B cell (primary cell): ENCODE measurements at regions not wholly inside any gene's neighbourhood (a gene's known extent, or its start where the extent isn't known, plus 50 kb on each side); places are given as distances from the start of the nearest gene placed in this dataset.

ENCODE experiments used
- ATAC-seq: fragments of 200-7000 bp; cut with Tn5 transposase; one replicate; pipeline ENCODE4 v1.10.0; 2021; ENCODE audit warnings: low read depth, mild to moderate bottlenecking, moderate number of reproducible peaks, moderate library complexity
- CTCF ChIA-PET: fragments of 350-600 bp; sonication (Branson Sonifier 250); formaldehyde crosslinking; loops from one replicate; lab custom pipeline; 2021; ENCODE audit warnings: antibody characterized with exemption, inconsistent platforms; lab: Charles Lee
- POLR2A ChIA-PET: fragments of 350-600 bp; sonication (Branson Sonifier 250); formaldehyde crosslinking; loops from one replicate; lab custom pipeline; 2021; ENCODE audit warnings: antibody characterized with exemption; lab: Charles Lee
- DNase-seq: peaks from one replicate; pipeline ENCODE4 v3.0.0; 2013
- H2AFZ ChIP-seq: 2 replicates; pipeline ENCODE4 v1.6.1; 2012; ENCODE audit warnings: mild to moderate bottlenecking, low read depth, low read length; ENCODE audit not compliant: insufficient read depth, poor library complexity, severe bottlenecking
- H3K27ac ChIP-seq, 2 donors: 1 replicate in 1 of 2; 2 replicates in 1 of 2; pipeline ENCODE4 v1.5.1; 2012 to 2013; ENCODE audit warnings: low read length in 2 of 2, mild to moderate bottlenecking in 2 of 2, moderate library complexity in 1 of 2
- H3K27me3 ChIP-seq, 4 experiments: fragments of 200-600 bp in 1 of 4; sonication (generic) in 1 of 4; replicated peaks in 1 of 4; 1 replicate in 2 of 4; 2 replicates in 2 of 4; pipeline versions ENCODE4 v1.6.1 to v1.7.0; 2013 to 2016; ENCODE audit warnings: low read length in 3 of 4, mild to moderate bottlenecking in 2 of 4, mixed read lengths in 1 of 4, moderate library complexity in 1 of 4; ENCODE audit not compliant: insufficient read depth in 4 of 4, control insufficient read depth in 3 of 4; ENCODE audit errors: control extremely low read depth in 1 of 4
- H3K36me3 ChIP-seq, 2 experiments: replicated peaks in 1 of 2; 1 replicate in 1 of 2; 2 replicates in 1 of 2; pipeline versions ENCODE4 v1.6.1 to v1.7.1; 2013; ENCODE audit warnings: low read length in 1 of 2; ENCODE audit not compliant: insufficient read depth in 2 of 2, control insufficient read depth in 1 of 2; ENCODE audit errors: control extremely low read depth in 1 of 2, extremely low read depth in 1 of 2
- H3K4me1 ChIP-seq, 2 donors: fragments of 200-600 bp in 1 of 2; sonication (generic) in 1 of 2; 1 replicate in 1 of 2; 2 replicates in 1 of 2; pipeline versions ENCODE4 v1.5.1 to v1.6.1; 2013 to 2017; ENCODE audit warnings: low read length in 2 of 2; ENCODE audit not compliant: control insufficient read depth in 2 of 2, insufficient read depth in 2 of 2
- H3K4me2 ChIP-seq: replicated peaks from 2 replicates; pipeline ENCODE3; 2012; ENCODE audit warnings: mild to moderate bottlenecking, low read depth, low read length; ENCODE audit not compliant: poor library complexity, severe bottlenecking
- H3K4me3 ChIP-seq, 5 experiments: fragments of 200-600 bp in 1 of 5; sonication (generic) in 1 of 5; 1 replicate in 3 of 5; 2 replicates in 2 of 5; pipeline versions ENCODE4 v1.5.1 to v1.7.0; 2011 to 2016; ENCODE audit warnings: low read length in 4 of 5, mild to moderate bottlenecking in 4 of 5, low read depth in 2 of 5, control low read depth in 1 of 5, moderate library complexity in 1 of 5; ENCODE audit not compliant: insufficient read depth in 1 of 5; ENCODE audit errors: control extremely low read depth in 1 of 5, extremely low read depth in 1 of 5
- H3K79me2 ChIP-seq: fragments of 200-600 bp; sonication (generic); one replicate; pipeline ENCODE4 v1.6.0; 2016; ENCODE audit warnings: low read length; ENCODE audit not compliant: control insufficient read depth, insufficient read depth
- H3K9ac ChIP-seq: fragments of 200-600 bp; sonication (generic); 2 replicates; pipeline ENCODE4 v1.6.1; 2017; ENCODE audit warnings: mild to moderate bottlenecking, low read length, moderate library complexity
- H3K9me3 ChIP-seq, 3 donors: one replicate each; pipeline versions ENCODE4 v1.6.1 to v1.7.1; 2013; ENCODE audit warnings: low read length in 2 of 3; ENCODE audit not compliant: control insufficient read depth in 2 of 3, insufficient read depth in 1 of 3; ENCODE audit errors: control extremely low read depth in 1 of 3
- H4K20me1 ChIP-seq: 2 replicates; pipeline ENCODE4 v1.6.0; 2012; ENCODE audit warnings: mild to moderate bottlenecking, low read length; ENCODE audit not compliant: insufficient read depth, control insufficient read depth, poor library complexity, severe bottlenecking
- H3K27ac Mint-ChIP-seq: one replicate; pipeline ENCODE4 v1.8.0; 2021; ENCODE audit warnings: mixed read lengths
- H3K27me3 Mint-ChIP-seq: one replicate; pipeline ENCODE4 v1.8.0; 2021; ENCODE audit warnings: mixed read lengths
- H3K4me1 Mint-ChIP-seq: one replicate; pipeline ENCODE4 v1.8.0; 2021; ENCODE audit warnings: mixed read lengths
- H3K4me3 Mint-ChIP-seq: one replicate; pipeline ENCODE4 v1.8.0; 2021; ENCODE audit warnings: mixed read lengths
- H3K9me3 Mint-ChIP-seq: one replicate; pipeline ENCODE4 v1.8.0; 2022; ENCODE audit warnings: mixed read lengths; ENCODE audit not compliant: insufficient read depth
- EZH2 ChIP-seq: IDR thresholded peaks from 2 replicates; pipeline ENCODE4 v1.6.1; 2012; ENCODE audit warnings: borderline replicate concordance, low read depth, mild to moderate bottlenecking, moderate library complexity, low read length; ENCODE audit not compliant: insufficient read depth, poor library complexity, severe bottlenecking
- WGBS: methylation state at CpG from one replicate; pipeline ENCODE4 v1.1.5; 2013; ENCODE audit warnings: missing lambda C conversion rate; ENCODE audit not compliant: insufficient coverage; 5-methylcytosine and 5-hydroxymethylcytosine counted together
- intact Hi-C: fragments of 100-400 bp; cut with micrococcal nuclease; formaldehyde crosslinking; loops from one replicate; pipeline ENCODE4 v1.10.0; 2022
- TF ChIP-seq, protein P1 (sequence below): fragments of 200-600 bp; IDR thresholded peaks from one replicate; pipeline ENCODE4 v1.8.0; 2022; ENCODE audit warnings: antibody characterized with exemption, mild to moderate bottlenecking

GRCh38 chr6:113172531-113172966, 684.6 kb upstream of the MARCKS start:
- Histone ChIP-seq H3K4me1 (no peaks in the 10 kb centered on the region), H3K27ac (no peak overlapping the region), H3K4me2 (no peak overlapping the region), H3K4me3 (no peak overlapping the region), H3K36me3 (no peaks in the 10 kb centered on the region), H3K27me3 (no peaks in the 10 kb centered on the region), H3K9ac (no peak overlapping the region), H3K9me3 (no peaks in the 10 kb centered on the region), H3K79me2 (no peaks in the 10 kb centered on the region), H4K20me1 (no peaks in the 10 kb centered on the region), H2AFZ (no peak overlapping the region)
- Mint-ChIP-seq H3K4me1 (no peaks in the 10 kb centered on the region), H3K9me3 (peaks cover 4% of the 10 kb centered on the region), H3K27me3 (no peaks in the 10 kb centered on the region), H3K27ac (no peak overlapping the region), H3K4me3 (no peak overlapping the region)
- ChIA-PET POLR2A (no interaction called here), CTCF (no interaction called here)
- no peak for TF ChIP-seq EZH2
- TF ChIP-seq, protein P1, sequence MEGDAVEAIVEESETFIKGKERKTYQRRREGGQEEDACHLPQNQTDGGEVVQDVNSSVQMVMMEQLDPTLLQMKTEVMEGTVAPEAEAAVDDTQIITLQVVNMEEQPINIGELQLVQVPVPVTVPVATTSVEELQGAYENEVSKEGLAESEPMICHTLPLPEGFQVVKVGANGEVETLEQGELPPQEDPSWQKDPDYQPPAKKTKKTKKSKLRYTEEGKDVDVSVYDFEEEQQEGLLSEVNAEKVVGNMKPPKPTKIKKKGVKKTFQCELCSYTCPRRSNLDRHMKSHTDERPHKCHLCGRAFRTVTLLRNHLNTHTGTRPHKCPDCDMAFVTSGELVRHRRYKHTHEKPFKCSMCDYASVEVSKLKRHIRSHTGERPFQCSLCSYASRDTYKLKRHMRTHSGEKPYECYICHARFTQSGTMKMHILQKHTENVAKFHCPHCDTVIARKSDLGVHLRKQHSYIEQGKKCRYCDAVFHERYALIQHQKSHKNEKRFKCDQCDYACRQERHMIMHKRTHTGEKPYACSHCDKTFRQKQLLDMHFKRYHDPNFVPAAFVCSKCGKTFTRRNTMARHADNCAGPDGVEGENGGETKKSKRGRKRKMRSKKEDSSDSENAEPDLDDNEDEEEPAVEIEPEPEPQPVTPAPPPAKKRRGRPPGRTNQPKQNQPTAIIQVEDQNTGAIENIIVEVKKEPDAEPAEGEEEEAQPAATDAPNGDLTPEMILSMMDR = no peak
- DNase-seq = no peak
- intact Hi-C loops = no loop called here
- WGBS = 27% methylated on average over 1 of the region's 2 CpGs
- no peak for ATAC-seq

DNA sequence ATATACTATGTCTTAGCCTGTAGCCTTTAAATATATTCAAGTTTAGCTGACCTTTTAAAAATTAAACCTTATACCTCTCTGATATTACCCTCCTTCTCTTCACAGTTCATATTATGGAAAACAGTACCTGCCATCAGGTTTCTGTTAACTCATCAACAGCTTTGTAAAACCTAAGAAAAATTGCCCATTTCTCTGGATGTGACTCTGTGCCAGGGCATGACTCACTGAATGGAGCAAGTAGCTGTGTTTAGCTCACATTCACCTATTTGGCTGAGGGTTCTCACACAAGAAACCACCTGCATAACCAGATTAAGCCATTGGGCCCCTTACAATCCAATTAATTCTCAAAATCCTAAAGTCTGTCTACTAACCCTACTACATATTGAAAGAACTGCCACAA, 678.8 kb upstream of the MARCKS start:
- CTCF ChIA-PET = no interaction called here
- intact Hi-C loops = no loop called here
- POLR2A ChIA-PET = no interaction called here
- Mint-ChIP-seq H3K27me3 (peaks cover 6% of the 10 kb centered on the region), H3K4me1 (no peaks in the 10 kb centered on the region), H3K27ac (no peak overlapping the region), H3K4me3 (no peak overlapping the region), H3K9me3 (no peaks in the 10 kb centered on the region)
- Histone ChIP-seq H3K79me2 (no peaks in the 10 kb centered on the region), H3K9ac (no peak overlapping the region), H4K20me1 (no peaks in the 10 kb centered on the region), H3K9me3 (no peaks in the 10 kb centered on the region), H2AFZ (no peak overlapping the region), H3K4me1 (no peaks in the 10 kb centered on the region), H3K4me3 (no peak overlapping the region), H3K27ac (no peak overlapping the region), H3K4me2 (no peak overlapping the region), H3K36me3 (no peaks in the 10 kb centered on the region), H3K27me3 (no peaks in the 10 kb centered on the region)
- no peak for ATAC-seq
- no peak for TF ChIP-seq EZH2
- TF ChIP-seq, protein P1 = no peak
- DNase-seq = no peak
